ENCODE measurements at regions not wholly inside any gene's neighbourhood (a gene's known extent, or its start where the extent isn't known, plus 50 kb on each side); places are given as distances from the start of the nearest gene placed in this dataset.

DNA sequence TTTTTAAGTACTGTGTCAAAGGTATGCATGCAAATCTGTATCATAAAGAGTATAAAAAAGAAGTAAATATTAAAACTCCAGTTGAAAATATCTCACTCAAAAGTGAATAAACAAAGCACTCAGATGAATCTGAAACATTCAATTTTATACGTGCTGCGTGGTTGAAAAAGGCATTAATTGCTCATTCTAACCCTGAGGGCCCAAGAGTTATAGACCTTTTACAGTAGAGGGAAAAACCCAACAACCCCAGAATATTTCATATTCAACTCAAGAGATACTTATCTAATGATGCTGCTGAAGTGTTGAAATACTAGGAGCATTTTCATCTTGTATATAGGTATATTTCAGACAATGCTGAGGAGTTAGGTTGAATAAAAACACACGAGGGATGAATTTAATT lies 862.8 kb upstream of the CITED2 start:
- TF ChIP-seq, protein P1, sequence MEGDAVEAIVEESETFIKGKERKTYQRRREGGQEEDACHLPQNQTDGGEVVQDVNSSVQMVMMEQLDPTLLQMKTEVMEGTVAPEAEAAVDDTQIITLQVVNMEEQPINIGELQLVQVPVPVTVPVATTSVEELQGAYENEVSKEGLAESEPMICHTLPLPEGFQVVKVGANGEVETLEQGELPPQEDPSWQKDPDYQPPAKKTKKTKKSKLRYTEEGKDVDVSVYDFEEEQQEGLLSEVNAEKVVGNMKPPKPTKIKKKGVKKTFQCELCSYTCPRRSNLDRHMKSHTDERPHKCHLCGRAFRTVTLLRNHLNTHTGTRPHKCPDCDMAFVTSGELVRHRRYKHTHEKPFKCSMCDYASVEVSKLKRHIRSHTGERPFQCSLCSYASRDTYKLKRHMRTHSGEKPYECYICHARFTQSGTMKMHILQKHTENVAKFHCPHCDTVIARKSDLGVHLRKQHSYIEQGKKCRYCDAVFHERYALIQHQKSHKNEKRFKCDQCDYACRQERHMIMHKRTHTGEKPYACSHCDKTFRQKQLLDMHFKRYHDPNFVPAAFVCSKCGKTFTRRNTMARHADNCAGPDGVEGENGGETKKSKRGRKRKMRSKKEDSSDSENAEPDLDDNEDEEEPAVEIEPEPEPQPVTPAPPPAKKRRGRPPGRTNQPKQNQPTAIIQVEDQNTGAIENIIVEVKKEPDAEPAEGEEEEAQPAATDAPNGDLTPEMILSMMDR (IDR thresholded peaks at IDR 0.05 in 4 of 5, conservative IDR thresholded peaks at IDR 0.05 in 1 of 5): no peak
- TF ChIP-seq POLR2A (IDR thresholded peaks at IDR 0.05): no peak
